ENCODE measurements at regions not wholly inside any gene's neighbourhood (a gene's known extent, or its start where the extent isn't known, plus 50 kb on each side); places are given as distances from the start of the nearest gene placed in this dataset.

DNA sequence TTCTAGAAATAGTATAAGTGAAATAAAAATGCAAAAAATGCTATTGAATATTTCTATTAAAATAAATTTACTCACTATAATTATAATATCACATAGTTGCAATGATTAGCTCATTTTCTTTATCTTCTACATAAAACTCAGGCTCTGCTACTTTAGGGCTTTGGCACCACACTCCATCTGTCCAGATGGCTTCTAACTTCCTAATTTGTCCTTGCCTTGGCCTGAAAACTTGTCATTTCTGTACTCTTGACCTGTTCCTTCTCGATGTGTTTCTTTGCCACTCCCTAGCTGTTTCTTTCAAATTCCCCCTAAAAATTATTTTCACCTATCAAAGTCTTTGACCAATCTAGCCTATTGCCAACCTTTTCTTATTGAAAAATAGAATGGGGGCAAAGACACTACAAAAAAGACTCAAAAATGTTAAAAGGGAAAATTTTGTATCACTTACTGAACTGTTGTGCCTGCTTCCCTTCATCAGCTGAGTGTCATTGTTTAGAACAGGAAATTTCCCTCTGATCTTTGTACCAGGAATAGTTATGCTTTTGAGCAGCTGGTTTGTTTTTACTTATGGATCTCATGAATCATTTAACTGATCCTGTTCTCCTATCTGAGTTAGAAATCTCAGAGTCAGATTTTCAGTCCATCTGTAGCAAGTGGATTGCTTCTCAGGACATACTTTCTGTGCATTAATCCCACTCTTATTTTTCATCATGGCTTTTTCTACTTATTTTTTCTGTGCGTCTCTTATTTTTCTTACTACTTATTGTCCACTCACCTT, 279.2 kb upstream of the CNR1 start:
- TF ChIP-seq, protein P1, sequence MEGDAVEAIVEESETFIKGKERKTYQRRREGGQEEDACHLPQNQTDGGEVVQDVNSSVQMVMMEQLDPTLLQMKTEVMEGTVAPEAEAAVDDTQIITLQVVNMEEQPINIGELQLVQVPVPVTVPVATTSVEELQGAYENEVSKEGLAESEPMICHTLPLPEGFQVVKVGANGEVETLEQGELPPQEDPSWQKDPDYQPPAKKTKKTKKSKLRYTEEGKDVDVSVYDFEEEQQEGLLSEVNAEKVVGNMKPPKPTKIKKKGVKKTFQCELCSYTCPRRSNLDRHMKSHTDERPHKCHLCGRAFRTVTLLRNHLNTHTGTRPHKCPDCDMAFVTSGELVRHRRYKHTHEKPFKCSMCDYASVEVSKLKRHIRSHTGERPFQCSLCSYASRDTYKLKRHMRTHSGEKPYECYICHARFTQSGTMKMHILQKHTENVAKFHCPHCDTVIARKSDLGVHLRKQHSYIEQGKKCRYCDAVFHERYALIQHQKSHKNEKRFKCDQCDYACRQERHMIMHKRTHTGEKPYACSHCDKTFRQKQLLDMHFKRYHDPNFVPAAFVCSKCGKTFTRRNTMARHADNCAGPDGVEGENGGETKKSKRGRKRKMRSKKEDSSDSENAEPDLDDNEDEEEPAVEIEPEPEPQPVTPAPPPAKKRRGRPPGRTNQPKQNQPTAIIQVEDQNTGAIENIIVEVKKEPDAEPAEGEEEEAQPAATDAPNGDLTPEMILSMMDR (IDR thresholded peaks at IDR 0.05; ENCODE audit: insufficient read depth, low read length, poor library complexity, severe bottlenecking), result no peak
- no peak for TF ChIP-seq EZH2phosphoT487 (conservative IDR thresholded peaks at IDR 0.05; ENCODE audit: low read length)
